HEK293 (cell line): ENCODE measurements at regions not wholly inside any gene's neighbourhood (a gene's known extent, or its start where the extent isn't known, plus 50 kb on each side); places are given as distances from the start of the nearest gene placed in this dataset.

Experiments used
- KLF16 ChIP-seq: fragments of 450-650 bp; formaldehyde crosslinking; IDR thresholded peaks from 2 replicates; pipeline ENCODE4 v1.5.1; 2017; ENCODE audit warnings: missing biosample characterization, missing genetic modification characterization
- SP2 ChIP-seq: fragments of 450-650 bp; formaldehyde crosslinking; IDR thresholded peaks from 2 replicates; pipeline ENCODE4 v1.5.1; 2016; ENCODE audit warnings: missing biosample characterization, missing genetic modification characterization
- ZNF416 ChIP-seq: fragments of 450-650 bp; formaldehyde crosslinking; IDR thresholded peaks from 2 replicates; pipeline ENCODE4 v1.5.1; 2016; ENCODE audit warnings: missing biosample characterization, missing genetic modification characterization
- ZNF76 ChIP-seq: fragments of 450-650 bp; formaldehyde crosslinking; IDR thresholded peaks from 2 replicates; pipeline ENCODE4; 2016; ENCODE audit warnings: low read depth, missing biosample characterization, missing genetic modification characterization, borderline replicate concordance
- TF ChIP-seq, protein P1 (sequence below): fragments of 450-650 bp; formaldehyde crosslinking; IDR thresholded peaks from 2 replicates; pipeline ENCODE4 v1.5.1; 2016; ENCODE audit warnings: missing biosample characterization, missing genetic modification characterization
- TF ChIP-seq, protein P2 (sequence below): fragments of 450-650 bp; formaldehyde crosslinking; IDR thresholded peaks from 2 replicates; pipeline ENCODE4 v1.5.1; 2016; ENCODE audit warnings: missing biosample characterization, missing genetic modification characterization, borderline replicate concordance

- TF ChIP-seq, protein P1, sequence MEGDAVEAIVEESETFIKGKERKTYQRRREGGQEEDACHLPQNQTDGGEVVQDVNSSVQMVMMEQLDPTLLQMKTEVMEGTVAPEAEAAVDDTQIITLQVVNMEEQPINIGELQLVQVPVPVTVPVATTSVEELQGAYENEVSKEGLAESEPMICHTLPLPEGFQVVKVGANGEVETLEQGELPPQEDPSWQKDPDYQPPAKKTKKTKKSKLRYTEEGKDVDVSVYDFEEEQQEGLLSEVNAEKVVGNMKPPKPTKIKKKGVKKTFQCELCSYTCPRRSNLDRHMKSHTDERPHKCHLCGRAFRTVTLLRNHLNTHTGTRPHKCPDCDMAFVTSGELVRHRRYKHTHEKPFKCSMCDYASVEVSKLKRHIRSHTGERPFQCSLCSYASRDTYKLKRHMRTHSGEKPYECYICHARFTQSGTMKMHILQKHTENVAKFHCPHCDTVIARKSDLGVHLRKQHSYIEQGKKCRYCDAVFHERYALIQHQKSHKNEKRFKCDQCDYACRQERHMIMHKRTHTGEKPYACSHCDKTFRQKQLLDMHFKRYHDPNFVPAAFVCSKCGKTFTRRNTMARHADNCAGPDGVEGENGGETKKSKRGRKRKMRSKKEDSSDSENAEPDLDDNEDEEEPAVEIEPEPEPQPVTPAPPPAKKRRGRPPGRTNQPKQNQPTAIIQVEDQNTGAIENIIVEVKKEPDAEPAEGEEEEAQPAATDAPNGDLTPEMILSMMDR (tag by site-specific recombination): no peak
- no peak for TF ChIP-seq SP2
- no peak for TF ChIP-seq ZNF416 (tag by site-specific recombination)
- no peak for TF ChIP-seq ZNF76 (tag by site-specific recombination)
- TF ChIP-seq, protein P2, sequence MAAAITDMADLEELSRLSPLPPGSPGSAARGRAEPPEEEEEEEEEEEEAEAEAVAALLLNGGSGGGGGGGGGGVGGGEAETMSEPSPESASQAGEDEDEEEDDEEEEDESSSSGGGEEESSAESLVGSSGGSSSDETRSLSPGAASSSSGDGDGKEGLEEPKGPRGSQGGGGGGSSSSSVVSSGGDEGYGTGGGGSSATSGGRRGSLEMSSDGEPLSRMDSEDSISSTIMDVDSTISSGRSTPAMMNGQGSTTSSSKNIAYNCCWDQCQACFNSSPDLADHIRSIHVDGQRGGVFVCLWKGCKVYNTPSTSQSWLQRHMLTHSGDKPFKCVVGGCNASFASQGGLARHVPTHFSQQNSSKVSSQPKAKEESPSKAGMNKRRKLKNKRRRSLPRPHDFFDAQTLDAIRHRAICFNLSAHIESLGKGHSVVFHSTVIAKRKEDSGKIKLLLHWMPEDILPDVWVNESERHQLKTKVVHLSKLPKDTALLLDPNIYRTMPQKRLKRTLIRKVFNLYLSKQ: no peak
- no peak for TF ChIP-seq KLF16 (tag by site-specific recombination)
Measured at GRCh38 chr5:165003283-165003682, 1497.9 kb downstream of the MAT2B start.
